Endothelial cell (in vitro differentiated cells): ENCODE measurements at regions not wholly inside any gene's neighbourhood (a gene's known extent, or its start where the extent isn't known, plus 50 kb on each side); places are given as distances from the start of the nearest gene placed in this dataset.

Experiments used
- DNase-seq: peaks from one replicate; pipeline ENCODE4 v3.0.0; 2021; ENCODE audit warnings: low spot score
- H3K27ac Mint-ChIP-seq: one replicate; pipeline ENCODE4 v1.8.0; 2021; ENCODE audit warnings: mixed read lengths, inconsistent platforms; ENCODE audit not compliant: unreplicated experiment
- H3K27me3 Mint-ChIP-seq: one replicate; pipeline ENCODE4 v1.8.0; 2021; ENCODE audit warnings: mild to moderate bottlenecking, moderate library complexity, mixed read lengths, inconsistent platforms; ENCODE audit not compliant: unreplicated experiment
- H3K36me3 Mint-ChIP-seq: one replicate; pipeline ENCODE4 v1.8.0; 2021; ENCODE audit warnings: mild to moderate bottlenecking, low read depth, mixed read lengths, inconsistent platforms; ENCODE audit not compliant: unreplicated experiment
- H3K4me1 Mint-ChIP-seq: one replicate; pipeline ENCODE4 v1.8.0; 2021; ENCODE audit warnings: mild to moderate bottlenecking, mixed read lengths, inconsistent platforms; ENCODE audit not compliant: unreplicated experiment
- H3K4me3 Mint-ChIP-seq: one replicate; pipeline ENCODE4 v1.8.0; 2021; ENCODE audit warnings: mild to moderate bottlenecking, mixed read lengths, inconsistent platforms; ENCODE audit not compliant: unreplicated experiment
- H3K9me3 Mint-ChIP-seq: one replicate; pipeline ENCODE4 v1.8.0; 2021; ENCODE audit warnings: mixed read lengths, inconsistent platforms; ENCODE audit not compliant: unreplicated experiment
- TF ChIP-seq, protein P1 (sequence below): fragments of 200-600 bp; sonication (generic); IDR thresholded peaks from one replicate; pipeline ENCODE4 v1.5.0; 2021; ENCODE audit warnings: antibody characterized with exemption; ENCODE audit not compliant: unreplicated experiment

DNA sequence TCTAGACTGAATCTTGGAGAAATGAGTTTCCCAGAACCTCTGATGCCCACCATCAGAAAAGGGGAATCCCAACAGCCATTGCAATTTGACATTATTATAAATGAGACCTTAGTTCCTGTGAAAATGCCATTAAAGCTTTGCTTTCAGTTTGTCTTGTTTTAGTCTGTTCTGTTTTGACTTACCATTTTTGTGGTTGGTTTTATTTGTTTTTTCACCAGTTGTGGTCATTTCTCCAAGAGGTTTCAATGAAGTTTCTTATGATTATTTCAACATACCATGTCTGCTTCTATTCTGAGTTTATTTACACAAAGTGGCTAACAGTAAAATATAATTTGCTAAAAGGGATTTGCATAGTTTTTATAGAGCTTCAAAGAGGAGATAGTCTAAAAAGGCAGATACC lies 175.0 kb upstream of the MCTP2 start:
- Mint-ChIP-seq H3K27ac (no peak overlapping the region), H3K27me3 (peaks cover 4% of the 10 kb centered on the region), H3K4me3 (no peak overlapping the region), H3K9me3 (no peaks in the 10 kb centered on the region), H3K4me1 (no peaks in the 10 kb centered on the region), H3K36me3 (no peaks in the 10 kb centered on the region)
- TF ChIP-seq, protein P1, sequence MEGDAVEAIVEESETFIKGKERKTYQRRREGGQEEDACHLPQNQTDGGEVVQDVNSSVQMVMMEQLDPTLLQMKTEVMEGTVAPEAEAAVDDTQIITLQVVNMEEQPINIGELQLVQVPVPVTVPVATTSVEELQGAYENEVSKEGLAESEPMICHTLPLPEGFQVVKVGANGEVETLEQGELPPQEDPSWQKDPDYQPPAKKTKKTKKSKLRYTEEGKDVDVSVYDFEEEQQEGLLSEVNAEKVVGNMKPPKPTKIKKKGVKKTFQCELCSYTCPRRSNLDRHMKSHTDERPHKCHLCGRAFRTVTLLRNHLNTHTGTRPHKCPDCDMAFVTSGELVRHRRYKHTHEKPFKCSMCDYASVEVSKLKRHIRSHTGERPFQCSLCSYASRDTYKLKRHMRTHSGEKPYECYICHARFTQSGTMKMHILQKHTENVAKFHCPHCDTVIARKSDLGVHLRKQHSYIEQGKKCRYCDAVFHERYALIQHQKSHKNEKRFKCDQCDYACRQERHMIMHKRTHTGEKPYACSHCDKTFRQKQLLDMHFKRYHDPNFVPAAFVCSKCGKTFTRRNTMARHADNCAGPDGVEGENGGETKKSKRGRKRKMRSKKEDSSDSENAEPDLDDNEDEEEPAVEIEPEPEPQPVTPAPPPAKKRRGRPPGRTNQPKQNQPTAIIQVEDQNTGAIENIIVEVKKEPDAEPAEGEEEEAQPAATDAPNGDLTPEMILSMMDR, result no peak
- no peak for DNase-seq

DNA sequence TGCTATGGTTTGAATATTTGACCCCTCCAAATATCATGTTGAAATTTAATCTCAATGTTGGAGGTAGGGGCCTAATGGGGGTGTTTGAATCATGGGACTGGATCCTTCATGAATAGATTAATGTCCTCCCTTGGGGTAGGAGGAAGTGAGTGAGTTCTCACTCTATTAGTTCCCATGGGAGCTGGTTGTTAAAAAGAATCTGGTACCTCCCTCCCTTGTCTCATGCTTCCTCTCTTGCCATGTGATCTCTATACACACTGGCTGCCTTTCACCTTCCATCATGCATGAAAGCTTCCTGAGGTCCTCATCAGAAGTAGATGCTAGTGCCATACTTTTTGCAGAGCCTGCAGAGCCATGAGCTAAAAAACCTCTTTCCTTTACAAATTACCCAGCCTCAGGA lies 177.7 kb upstream of the MCTP2 start:
- peaks cover 4% of the 10 kb centered on the region for H3K27me3 Mint-ChIP-seq
- no peaks in the 10 kb centered on the region for H3K9me3 Mint-ChIP-seq
- no peak overlapping the region for H3K27ac Mint-ChIP-seq
- TF ChIP-seq, protein P1, result no peak
- no peaks in the 10 kb centered on the region for H3K4me1 Mint-ChIP-seq
- no peak overlapping the region for H3K4me3 Mint-ChIP-seq
- no peak for DNase-seq
- no peaks in the 10 kb centered on the region for H3K36me3 Mint-ChIP-seq

DNA sequence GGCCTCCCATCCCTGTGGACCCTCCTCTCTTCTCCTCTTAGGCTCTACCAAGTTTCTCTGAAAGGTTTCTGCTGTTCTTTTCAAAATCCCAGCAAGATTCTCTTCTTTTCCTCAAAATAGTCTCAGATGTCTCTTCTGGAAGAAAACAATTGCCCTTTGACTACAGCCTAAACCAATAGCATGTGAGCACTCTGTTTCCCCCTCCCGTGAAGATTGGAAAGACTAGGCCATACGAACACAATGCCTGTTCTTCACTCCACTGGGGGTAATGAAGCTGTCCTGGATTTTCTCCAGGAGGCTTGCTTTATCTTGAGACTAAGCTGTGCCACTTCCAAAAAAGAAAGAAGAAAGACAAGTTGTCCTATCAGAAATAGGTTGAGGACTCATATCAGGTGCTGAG lies 178.7 kb upstream of the MCTP2 start:
- Mint-ChIP-seq H3K27ac (no peak overlapping the region), H3K27me3 (peaks cover 4% of the 10 kb centered on the region), H3K36me3 (no peaks in the 10 kb centered on the region), H3K4me1 (no peaks in the 10 kb centered on the region), H3K9me3 (no peaks in the 10 kb centered on the region), H3K4me3 (no peak overlapping the region)
- TF ChIP-seq, protein P1, result no peak
- DNase-seq, result no peak

DNA sequence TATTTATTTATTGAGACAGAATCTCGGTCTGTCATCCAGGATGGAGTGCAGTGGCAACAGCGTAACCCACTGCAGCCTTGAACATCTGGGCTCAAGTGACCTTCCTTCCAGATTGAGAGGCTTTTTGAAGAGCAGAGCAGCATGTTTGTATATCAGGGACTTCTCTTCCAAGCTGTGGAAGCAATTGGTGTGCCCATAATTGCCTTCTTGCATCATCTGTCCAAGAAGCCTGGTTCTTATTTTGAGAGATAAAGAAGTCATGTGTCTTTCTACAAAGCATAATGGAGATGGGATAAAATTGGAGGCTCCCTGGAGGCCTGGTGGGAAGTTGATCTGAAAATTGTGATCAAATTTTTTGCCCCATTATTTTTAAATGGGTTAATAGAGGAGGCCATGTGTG lies 183.8 kb upstream of the MCTP2 start:
- no peak for DNase-seq
- Mint-ChIP-seq H3K36me3 (no peaks in the 10 kb centered on the region), H3K4me3 (no peak overlapping the region), H3K27me3 (no peaks in the 10 kb centered on the region), H3K9me3 (no peaks in the 10 kb centered on the region), H3K27ac (no peak overlapping the region), H3K4me1 (no peaks in the 10 kb centered on the region)
- TF ChIP-seq, protein P1, result no peak

DNA sequence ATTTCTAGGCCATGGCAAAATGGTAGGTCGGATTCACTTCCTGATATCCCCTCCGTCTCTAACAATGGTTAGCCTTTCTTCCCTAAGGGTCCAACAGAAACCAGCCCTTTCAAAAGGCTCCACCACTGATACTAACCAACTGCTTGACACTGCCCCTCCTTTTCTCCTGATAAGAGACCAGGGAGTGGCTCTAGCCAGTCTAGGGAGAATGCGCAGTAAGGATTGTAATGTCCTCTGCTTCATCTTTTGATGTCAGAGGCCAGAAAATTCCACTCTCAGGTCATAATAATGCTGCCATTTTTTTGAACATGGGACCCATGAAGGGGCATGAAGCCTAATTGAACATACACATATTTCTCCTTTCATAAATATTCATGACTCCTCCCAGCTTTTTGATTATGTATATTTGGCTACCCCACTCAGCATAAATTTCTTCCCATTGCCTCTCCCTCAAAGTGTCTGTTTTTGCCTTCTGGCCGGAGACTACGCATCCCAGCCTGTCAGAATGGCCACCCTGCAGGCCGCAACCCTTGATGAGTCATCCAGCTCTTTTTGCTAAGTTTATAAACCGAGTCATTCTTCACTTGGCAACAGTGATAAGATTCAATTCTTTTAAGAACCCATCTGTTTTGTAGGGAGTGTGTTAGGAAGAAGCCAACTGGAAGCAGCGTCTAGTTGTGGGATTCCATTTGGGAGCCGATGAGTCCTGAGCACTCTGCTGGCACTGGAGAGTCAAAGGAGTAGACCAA lies 189.0 kb upstream of the MCTP2 start:
- Mint-ChIP-seq H3K27ac (no peak overlapping the region), H3K4me1 (no peaks in the 10 kb centered on the region), H3K27me3 (no peaks in the 10 kb centered on the region), H3K36me3 (no peaks in the 10 kb centered on the region), H3K4me3 (no peak overlapping the region), H3K9me3 (no peaks in the 10 kb centered on the region)
- TF ChIP-seq, protein P1, result no peak
- no peak for DNase-seq
